Liver (tissue), 8 donors: ENCODE measurements at regions not wholly inside any gene's neighbourhood (a gene's known extent, or its start where the extent isn't known, plus 50 kb on each side); places are given as distances from the start of the nearest gene placed in this dataset.

Experiments used
- DNase-seq: peaks from one replicate; pipeline ENCODE4 v3.0.0-alpha.2; 2017; ENCODE audit warnings: low spot score
- H3K27ac ChIP-seq, 2 donors: one replicate each; pipeline ENCODE4 v1.7.0; 2013; ENCODE audit warnings: inconsistent platforms in 2 of 2, low read length in 2 of 2, control low read depth in 1 of 2, low read depth in 1 of 2, mild to moderate bottlenecking in 1 of 2
- H3K27me3 ChIP-seq, 4 donors: one replicate each; pipeline versions ENCODE4 v1.6.1 to v1.7.0; 2013; ENCODE audit warnings: low read length in 3 of 4, inconsistent platforms in 1 of 4, mild to moderate bottlenecking in 1 of 4, moderate library complexity in 1 of 4; ENCODE audit not compliant: control insufficient read depth in 4 of 4, insufficient read depth in 4 of 4
- H3K36me3 ChIP-seq, 4 donors: one replicate each; pipeline versions ENCODE4 v1.6.1 to v1.7.0; 2013; ENCODE audit warnings: low read length in 3 of 4, mild to moderate bottlenecking in 3 of 4, low read depth in 1 of 4, moderate library complexity in 1 of 4; ENCODE audit not compliant: control insufficient read depth in 4 of 4, insufficient read depth in 3 of 4
- H3K4me1 ChIP-seq, 4 donors: one replicate each; pipeline versions ENCODE4 v1.6.1 to v1.7.0; 2013; ENCODE audit warnings: low read length in 3 of 4, mild to moderate bottlenecking in 3 of 4, moderate library complexity in 1 of 4; ENCODE audit not compliant: control insufficient read depth in 4 of 4, insufficient read depth in 4 of 4
- H3K4me3 ChIP-seq, 3 donors: one replicate each; pipeline versions ENCODE4 v1.6.1 to v1.7.0; 2013; ENCODE audit warnings: low read length in 3 of 3, control low read depth in 1 of 3, low read depth in 1 of 3, mild to moderate bottlenecking in 1 of 3
- H3K9ac ChIP-seq, 2 donors: one replicate each; pipeline ENCODE4 v1.7.0; 2013; ENCODE audit warnings: low read length in 2 of 2, mild to moderate bottlenecking in 2 of 2, moderate library complexity in 2 of 2, control low read depth in 1 of 2, low read depth in 1 of 2
- H3K9me3 ChIP-seq, 4 donors: one replicate each; pipeline versions ENCODE4 v1.6.1 to v1.7.0; 2013; ENCODE audit warnings: low read length in 3 of 4; ENCODE audit not compliant: control insufficient read depth in 4 of 4
- CTCF ChIP-seq: fragments of 150-350 bp; IDR thresholded peaks from 2 replicates; pipeline ENCODE4 v1.5.1; 2017; ENCODE audit warnings: improper control_type of control experiment, low read depth, low read length; ENCODE audit not compliant: missing input control
- EGR1 ChIP-seq, 2 donors: IDR thresholded peaks; 2 replicates each; pipeline ENCODE4 v1.6.1; 2016 to 2018; ENCODE audit warnings: antibody characterized with exemption in 2 of 2, low read depth in 2 of 2
- FOXA1 ChIP-seq: IDR thresholded peaks from 2 replicates; pipeline ENCODE4 v1.6.1; 2016; ENCODE audit warnings: antibody characterized with exemption
- FOXA2 ChIP-seq: IDR thresholded peaks from 2 replicates; pipeline ENCODE4 v1.6.1; 2016; ENCODE audit warnings: antibody characterized with exemption
- GABPA ChIP-seq, 2 donors: IDR thresholded peaks in 1 of 2; conservative IDR thresholded peaks in 1 of 2; 2 replicates each; pipeline ENCODE4 v1.6.1; 2016; ENCODE audit warnings: antibody characterized with exemption in 2 of 2, mild to moderate bottlenecking in 1 of 2, moderate library complexity in 1 of 2
- HNF4A ChIP-seq, 2 donors: conservative IDR thresholded peaks; 2 replicates each; pipeline ENCODE4 v1.6.1; 2016; ENCODE audit warnings: antibody characterized with exemption in 2 of 2, mild to moderate bottlenecking in 2 of 2
- HNF4G ChIP-seq: IDR thresholded peaks from 2 replicates; pipeline ENCODE4 v1.6.1; 2016; ENCODE audit warnings: antibody characterized with exemption
- JUND ChIP-seq, 2 donors: IDR thresholded peaks; 2 replicates each; pipeline ENCODE4 v1.6.1; 2016; ENCODE audit warnings: antibody characterized with exemption in 2 of 2
- MAX ChIP-seq: IDR thresholded peaks from 2 replicates; pipeline ENCODE4 v1.6.1; 2016; ENCODE audit warnings: antibody characterized with exemption
- NR2F2 ChIP-seq: IDR thresholded peaks from 2 replicates; pipeline ENCODE4 v1.6.1; 2016; ENCODE audit warnings: antibody characterized with exemption
- RAD21 ChIP-seq, 2 donors: IDR thresholded peaks; 2 replicates each; pipeline ENCODE4 v1.6.1; 2016; ENCODE audit warnings: antibody characterized with exemption in 2 of 2, mild to moderate bottlenecking in 2 of 2
- RXRA ChIP-seq, 2 donors: IDR thresholded peaks; 2 replicates each; pipeline ENCODE4 v1.6.1; 2017 to 2018; ENCODE audit warnings: antibody characterized with exemption in 2 of 2, mild to moderate bottlenecking in 1 of 2
- SP1 ChIP-seq: IDR thresholded peaks from 2 replicates; pipeline ENCODE4 v1.6.1; 2018; ENCODE audit warnings: antibody characterized with exemption, mild to moderate bottlenecking
- TAF1 ChIP-seq: conservative IDR thresholded peaks from 2 replicates; pipeline ENCODE4 v1.6.1; 2016; ENCODE audit warnings: antibody characterized with exemption, mild to moderate bottlenecking
- YY1 ChIP-seq: IDR thresholded peaks from 2 replicates; pipeline ENCODE4 v1.6.1; 2016; ENCODE audit warnings: antibody characterized with exemption, mild to moderate bottlenecking
- WGBS: extraction: QIAGEN DNeasy Blood & Tissue Kit; methylation state at CpG from one replicate; pipeline ENCODE4 v1.1.7; 2013; 5-methylcytosine and 5-hydroxymethylcytosine counted together
- TF ChIP-seq, protein P1 (sequence below): IDR thresholded peaks from 2 replicates; pipeline ENCODE4 v1.6.1; 2016; ENCODE audit warnings: antibody characterized with exemption, mild to moderate bottlenecking
- TF ChIP-seq, protein P2 (sequence below): IDR thresholded peaks from 2 replicates; pipeline ENCODE4 v1.6.1; 2016; ENCODE audit warnings: antibody characterized with exemption
- TF ChIP-seq, protein P3 (sequence below): IDR thresholded peaks from 2 replicates; pipeline ENCODE4 v1.6.1; 2016; ENCODE audit warnings: antibody characterized with exemption
- donor health status: healthy.
- donor health status: healthy.
- donor health status: healthy.
- donor health status: healthy.
- donor health status: healthy.

GRCh38 chr6:132224943-132225342 lies 176.3 kb downstream of the MOXD1 start:
- TF ChIP-seq RXRA (IDR thresholded peaks at IDR 0.05) (no peak), EGR1 (IDR thresholded peaks at IDR 0.05; ENCODE audit: low read depth in 2 of 2) (no peak), JUND (IDR thresholded peaks at IDR 0.05) (no peak), HNF4A (conservative IDR thresholded peaks at IDR 0.05) (no peak), TAF1 (no peak), MAX (no peak), FOXA2 (no peak), NR2F2 (no peak), HNF4G (no peak), FOXA1 (no peak)
- TF ChIP-seq, protein P1, sequence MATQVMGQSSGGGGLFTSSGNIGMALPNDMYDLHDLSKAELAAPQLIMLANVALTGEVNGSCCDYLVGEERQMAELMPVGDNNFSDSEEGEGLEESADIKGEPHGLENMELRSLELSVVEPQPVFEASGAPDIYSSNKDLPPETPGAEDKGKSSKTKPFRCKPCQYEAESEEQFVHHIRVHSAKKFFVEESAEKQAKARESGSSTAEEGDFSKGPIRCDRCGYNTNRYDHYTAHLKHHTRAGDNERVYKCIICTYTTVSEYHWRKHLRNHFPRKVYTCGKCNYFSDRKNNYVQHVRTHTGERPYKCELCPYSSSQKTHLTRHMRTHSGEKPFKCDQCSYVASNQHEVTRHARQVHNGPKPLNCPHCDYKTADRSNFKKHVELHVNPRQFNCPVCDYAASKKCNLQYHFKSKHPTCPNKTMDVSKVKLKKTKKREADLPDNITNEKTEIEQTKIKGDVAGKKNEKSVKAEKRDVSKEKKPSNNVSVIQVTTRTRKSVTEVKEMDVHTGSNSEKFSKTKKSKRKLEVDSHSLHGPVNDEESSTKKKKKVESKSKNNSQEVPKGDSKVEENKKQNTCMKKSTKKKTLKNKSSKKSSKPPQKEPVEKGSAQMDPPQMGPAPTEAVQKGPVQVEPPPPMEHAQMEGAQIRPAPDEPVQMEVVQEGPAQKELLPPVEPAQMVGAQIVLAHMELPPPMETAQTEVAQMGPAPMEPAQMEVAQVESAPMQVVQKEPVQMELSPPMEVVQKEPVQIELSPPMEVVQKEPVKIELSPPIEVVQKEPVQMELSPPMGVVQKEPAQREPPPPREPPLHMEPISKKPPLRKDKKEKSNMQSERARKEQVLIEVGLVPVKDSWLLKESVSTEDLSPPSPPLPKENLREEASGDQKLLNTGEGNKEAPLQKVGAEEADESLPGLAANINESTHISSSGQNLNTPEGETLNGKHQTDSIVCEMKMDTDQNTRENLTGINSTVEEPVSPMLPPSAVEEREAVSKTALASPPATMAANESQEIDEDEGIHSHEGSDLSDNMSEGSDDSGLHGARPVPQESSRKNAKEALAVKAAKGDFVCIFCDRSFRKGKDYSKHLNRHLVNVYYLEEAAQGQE = no peak
- H3K36me3 ChIP-seq = no peaks in the 10 kb centered on the region
- 61% methylated on average over 3 of the region's 3 CpGs for WGBS
- no peak for DNase-seq
- no peaks in the 10 kb centered on the region for H3K4me1 ChIP-seq
- no peaks in the 10 kb centered on the region for H3K9me3 ChIP-seq
- H3K27ac ChIP-seq = no peak overlapping the region
- H3K9ac ChIP-seq = no peak overlapping the region
- no peaks in the 10 kb centered on the region for H3K27me3 ChIP-seq
- no peak overlapping the region for H3K4me3 ChIP-seq

DNA sequence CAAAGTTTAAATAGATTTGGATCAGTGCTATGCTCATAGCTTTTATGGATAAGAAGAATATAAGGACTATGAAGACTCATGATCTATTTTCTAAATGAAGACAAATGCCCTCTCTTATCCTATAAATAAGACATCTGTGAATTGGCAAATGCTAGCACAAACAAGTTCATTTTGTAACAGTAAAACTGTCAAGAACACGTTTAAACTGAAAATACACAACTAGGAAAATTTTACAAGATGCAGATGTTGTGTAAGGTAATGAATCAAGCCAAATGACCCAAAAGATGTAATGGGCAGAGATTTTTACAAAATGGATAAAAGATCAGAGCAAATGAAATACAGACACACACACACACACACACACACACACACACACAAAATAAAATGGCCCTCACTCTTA lies 180.5 kb downstream of the MOXD1 start:
- no peaks in the 10 kb centered on the region for H3K9me3 ChIP-seq
- WGBS = 40% methylated on average over 1 of the region's 1 CpG
- H3K27ac ChIP-seq = no peak overlapping the region
- H3K9ac ChIP-seq = no peak overlapping the region
- TF ChIP-seq HNF4A (conservative IDR thresholded peaks at IDR 0.05) = no peak
- TF ChIP-seq FOXA2 = no peak
- no peak for TF ChIP-seq HNF4G
- TF ChIP-seq MAX = no peak
- TF ChIP-seq FOXA1 = no peak
- no peak for TF ChIP-seq RXRA (IDR thresholded peaks at IDR 0.05)
- TF ChIP-seq SP1 = no peak
- TF ChIP-seq YY1 = no peak
- TF ChIP-seq, protein P2, sequence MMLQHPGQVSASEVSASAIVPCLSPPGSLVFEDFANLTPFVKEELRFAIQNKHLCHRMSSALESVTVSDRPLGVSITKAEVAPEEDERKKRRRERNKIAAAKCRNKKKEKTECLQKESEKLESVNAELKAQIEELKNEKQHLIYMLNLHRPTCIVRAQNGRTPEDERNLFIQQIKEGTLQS = no peak
- TF ChIP-seq, protein P3, sequence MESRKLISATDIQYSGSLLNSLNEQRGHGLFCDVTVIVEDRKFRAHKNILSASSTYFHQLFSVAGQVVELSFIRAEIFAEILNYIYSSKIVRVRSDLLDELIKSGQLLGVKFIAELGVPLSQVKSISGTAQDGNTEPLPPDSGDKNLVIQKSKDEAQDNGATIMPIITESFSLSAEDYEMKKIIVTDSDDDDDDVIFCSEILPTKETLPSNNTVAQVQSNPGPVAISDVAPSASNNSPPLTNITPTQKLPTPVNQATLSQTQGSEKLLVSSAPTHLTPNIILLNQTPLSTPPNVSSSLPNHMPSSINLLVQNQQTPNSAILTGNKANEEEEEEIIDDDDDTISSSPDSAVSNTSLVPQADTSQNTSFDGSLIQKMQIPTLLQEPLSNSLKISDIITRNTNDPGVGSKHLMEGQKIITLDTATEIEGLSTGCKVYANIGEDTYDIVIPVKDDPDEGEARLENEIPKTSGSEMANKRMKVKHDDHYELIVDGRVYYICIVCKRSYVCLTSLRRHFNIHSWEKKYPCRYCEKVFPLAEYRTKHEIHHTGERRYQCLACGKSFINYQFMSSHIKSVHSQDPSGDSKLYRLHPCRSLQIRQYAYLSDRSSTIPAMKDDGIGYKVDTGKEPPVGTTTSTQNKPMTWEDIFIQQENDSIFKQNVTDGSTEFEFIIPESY = no peak
- TF ChIP-seq NR2F2 = no peak
- TF ChIP-seq RAD21 (IDR thresholded peaks at IDR 0.05) = no peak
- TF ChIP-seq CTCF = no peak
- no peak for TF ChIP-seq GABPA (IDR thresholded peaks at IDR 0.05 in 1 of 2, conservative IDR thresholded peaks at IDR 0.05 in 1 of 2)
- TF ChIP-seq, protein P1 = no peak
- no peak for TF ChIP-seq TAF1
- no peak for TF ChIP-seq EGR1 (IDR thresholded peaks at IDR 0.05; ENCODE audit: low read depth in 2 of 2)
- TF ChIP-seq JUND (IDR thresholded peaks at IDR 0.05) = no peak
- no peak for DNase-seq
- H3K36me3 ChIP-seq = no peaks in the 10 kb centered on the region
- H3K27me3 ChIP-seq = no peaks in the 10 kb centered on the region
- no peak overlapping the region for H3K4me3 ChIP-seq
- no peaks in the 10 kb centered on the region for H3K4me1 ChIP-seq
